ENCODE measurements at regions not wholly inside any gene's neighbourhood (a gene's known extent, or its start where the extent isn't known, plus 50 kb on each side); places are given as distances from the start of the nearest gene placed in this dataset.

GRCh38 chr2:236947896-236948295 is 137.8 kb upstream of the COPS8 start:
- TF ChIP-seq, protein P1, sequence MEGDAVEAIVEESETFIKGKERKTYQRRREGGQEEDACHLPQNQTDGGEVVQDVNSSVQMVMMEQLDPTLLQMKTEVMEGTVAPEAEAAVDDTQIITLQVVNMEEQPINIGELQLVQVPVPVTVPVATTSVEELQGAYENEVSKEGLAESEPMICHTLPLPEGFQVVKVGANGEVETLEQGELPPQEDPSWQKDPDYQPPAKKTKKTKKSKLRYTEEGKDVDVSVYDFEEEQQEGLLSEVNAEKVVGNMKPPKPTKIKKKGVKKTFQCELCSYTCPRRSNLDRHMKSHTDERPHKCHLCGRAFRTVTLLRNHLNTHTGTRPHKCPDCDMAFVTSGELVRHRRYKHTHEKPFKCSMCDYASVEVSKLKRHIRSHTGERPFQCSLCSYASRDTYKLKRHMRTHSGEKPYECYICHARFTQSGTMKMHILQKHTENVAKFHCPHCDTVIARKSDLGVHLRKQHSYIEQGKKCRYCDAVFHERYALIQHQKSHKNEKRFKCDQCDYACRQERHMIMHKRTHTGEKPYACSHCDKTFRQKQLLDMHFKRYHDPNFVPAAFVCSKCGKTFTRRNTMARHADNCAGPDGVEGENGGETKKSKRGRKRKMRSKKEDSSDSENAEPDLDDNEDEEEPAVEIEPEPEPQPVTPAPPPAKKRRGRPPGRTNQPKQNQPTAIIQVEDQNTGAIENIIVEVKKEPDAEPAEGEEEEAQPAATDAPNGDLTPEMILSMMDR (conservative IDR thresholded peaks at IDR 0.05 in 1 of 2, IDR thresholded peaks at IDR 0.05 in 1 of 2; ENCODE audit: low read depth in 1 of 2, low read length in 2 of 2): no peak
- no peak for TF ChIP-seq EZH2 (IDR thresholded peaks at IDR 0.05; ENCODE audit: low read length, missing control alignments)
- no peak overlapping the region for H3K4me3 ChIP-seq (replicated peaks in 1 of 4; ENCODE audit: control extremely low read depth in 1 of 4, insufficient read depth in 1 of 4, low read depth in 3 of 4, low read length in 4 of 4)
- H3K9ac ChIP-seq (ENCODE audit: insufficient read depth, low read length): no peak overlapping the region
- no peak for DNase-seq (ENCODE audit: low read depth in 2 of 2)
- H3K4me2 ChIP-seq (ENCODE audit: extremely low read depth, insufficient read depth, low read length): no peak overlapping the region
- H3K27ac ChIP-seq (ENCODE audit: insufficient read depth, low read length): no peak overlapping the region
- H3K9me3 ChIP-seq (ENCODE audit: control insufficient read depth, insufficient read depth, low read depth, low read length): no peaks in the 10 kb centered on the region
- H3K36me3 ChIP-seq (ENCODE audit: control insufficient read depth, insufficient read depth, low read length): no peaks in the 10 kb centered on the region
- no peaks in the 10 kb centered on the region for H4K20me1 ChIP-seq (ENCODE audit: control insufficient read depth, extremely low read depth, insufficient read depth, low read length)
- no peaks in the 10 kb centered on the region for H3K4me1 ChIP-seq (ENCODE audit: control insufficient read depth, extremely low read depth, insufficient read depth, low read length)
- H2AFZ ChIP-seq (ENCODE audit: low read length): no peak overlapping the region
- H3K27me3 ChIP-seq (ENCODE audit: control insufficient read depth, insufficient read depth, low read length): no peaks in the 10 kb centered on the region
- H3K79me2 ChIP-seq (ENCODE audit: control insufficient read depth, insufficient read depth, low read length): no peaks in the 10 kb centered on the region

- Histone ChIP-seq H3K79me2 (ENCODE audit: control insufficient read depth, insufficient read depth, low read length) (no peaks in the 10 kb centered on the region), H3K27me3 (ENCODE audit: control insufficient read depth, insufficient read depth, low read length) (no peaks in the 10 kb centered on the region), H3K36me3 (ENCODE audit: control insufficient read depth, insufficient read depth, low read length) (no peaks in the 10 kb centered on the region), H3K9me3 (ENCODE audit: control insufficient read depth, insufficient read depth, low read depth, low read length) (no peaks in the 10 kb centered on the region), H3K4me2 (ENCODE audit: extremely low read depth, insufficient read depth, low read length) (no peak overlapping the region), H3K27ac (ENCODE audit: insufficient read depth, low read length) (no peak overlapping the region), H4K20me1 (ENCODE audit: control insufficient read depth, extremely low read depth, insufficient read depth, low read length) (no peaks in the 10 kb centered on the region), H2AFZ (ENCODE audit: low read length) (no peak overlapping the region), H3K9ac (ENCODE audit: insufficient read depth, low read length) (no peak overlapping the region), H3K4me3 (replicated peaks in 1 of 4; ENCODE audit: control extremely low read depth in 1 of 4, insufficient read depth in 1 of 4, low read depth in 3 of 4, low read length in 4 of 4) (no peak overlapping the region), H3K4me1 (ENCODE audit: control insufficient read depth, extremely low read depth, insufficient read depth, low read length) (no peaks in the 10 kb centered on the region)
- no peak for DNase-seq (ENCODE audit: low read depth in 2 of 2)
- TF ChIP-seq, protein P1 (conservative IDR thresholded peaks at IDR 0.05 in 1 of 2, IDR thresholded peaks at IDR 0.05 in 1 of 2; ENCODE audit: low read depth in 1 of 2, low read length in 2 of 2): no peak
- TF ChIP-seq EZH2 (IDR thresholded peaks at IDR 0.05; ENCODE audit: low read length, missing control alignments): no peak
Measured at GRCh38 chr2:236949089-236949905, 136.4 kb upstream of the COPS8 start.

- Histone ChIP-seq H3K27me3 (ENCODE audit: control insufficient read depth, insufficient read depth, low read length) (no peaks in the 10 kb centered on the region), H3K79me2 (ENCODE audit: control insufficient read depth, insufficient read depth, low read length) (no peaks in the 10 kb centered on the region), H4K20me1 (ENCODE audit: control insufficient read depth, extremely low read depth, insufficient read depth, low read length) (no peaks in the 10 kb centered on the region), H3K9ac (ENCODE audit: insufficient read depth, low read length) (no peak overlapping the region), H3K4me3 (replicated peaks in 1 of 4; ENCODE audit: control extremely low read depth in 1 of 4, insufficient read depth in 1 of 4, low read depth in 3 of 4, low read length in 4 of 4) (no peak overlapping the region), H3K9me3 (ENCODE audit: control insufficient read depth, insufficient read depth, low read depth, low read length) (no peaks in the 10 kb centered on the region), H3K36me3 (ENCODE audit: control insufficient read depth, insufficient read depth, low read length) (no peaks in the 10 kb centered on the region), H2AFZ (ENCODE audit: low read length) (no peak overlapping the region), H3K4me1 (ENCODE audit: control insufficient read depth, extremely low read depth, insufficient read depth, low read length) (no peaks in the 10 kb centered on the region), H3K4me2 (ENCODE audit: extremely low read depth, insufficient read depth, low read length) (no peak overlapping the region), H3K27ac (ENCODE audit: insufficient read depth, low read length) (no peak overlapping the region)
- TF ChIP-seq, protein P1 (conservative IDR thresholded peaks at IDR 0.05 in 1 of 2, IDR thresholded peaks at IDR 0.05 in 1 of 2; ENCODE audit: low read depth in 1 of 2, low read length in 2 of 2): no peak
- no peak for TF ChIP-seq EZH2 (IDR thresholded peaks at IDR 0.05; ENCODE audit: low read length, missing control alignments)
- no peak for DNase-seq (ENCODE audit: low read depth in 2 of 2)
Measured at GRCh38 chr2:236951830-236952475, 133.7 kb upstream of the COPS8 start.

Data from fibroblast of lung (primary cell).